OCI-LY1 (cell line): ENCODE measurements at regions not wholly inside any gene's neighbourhood (a gene's known extent, or its start where the extent isn't known, plus 50 kb on each side); places are given as distances from the start of the nearest gene placed in this dataset.
"Not testable (repeated sequence)": the region's sequence is repeated elsewhere in the genome, so short reads cannot be mapped to it uniquely, and the experiment has no call there.

Experiments used
- H2AFZ ChIP-seq: fragments of 200-600 bp; sonication (generic), shearing (Covaris generic); 2 replicates; pipeline ENCODE4 v1.6.0; 2014; ENCODE audit warnings: antibody characterized with exemption, mild to moderate bottlenecking, low read length
- H3F3A ChIP-seq: fragments of 200-600 bp; sonication (generic), shearing (Covaris generic); 2 replicates; pipeline ENCODE4 v1.6.0; 2014; ENCODE audit warnings: mild to moderate bottlenecking, antibody characterized with exemption, low read length, moderate library complexity; ENCODE audit not compliant: insufficient read depth
- H3K27ac ChIP-seq: fragments of 200-600 bp; sonication (generic); 2 replicates; pipeline ENCODE4 v1.5.1; 2014; ENCODE audit warnings: low read length, mixed run types, mild to moderate bottlenecking, low read depth; ENCODE audit not compliant: poor library complexity, severe bottlenecking
- H3K27me3 ChIP-seq: fragments of 200-600 bp; sonication (generic); 2 replicates; pipeline ENCODE4 v1.6.0; 2014; ENCODE audit warnings: antibody characterized with exemption, mild to moderate bottlenecking, low read length, moderate library complexity; ENCODE audit not compliant: insufficient read depth
- H3K36me3 ChIP-seq: fragments of 200-600 bp; sonication (generic); 2 replicates; pipeline ENCODE4 v1.6.1; 2014; ENCODE audit warnings: mild to moderate bottlenecking, antibody characterized with exemption, low read length, moderate library complexity, mixed read lengths; ENCODE audit not compliant: insufficient read depth
- H3K4me1 ChIP-seq: fragments of 200-600 bp; sonication (generic); 2 replicates; pipeline ENCODE4 v1.5.1; 2014; ENCODE audit warnings: mild to moderate bottlenecking, low read length, moderate library complexity; ENCODE audit not compliant: insufficient read depth, severe bottlenecking
- H3K4me2 ChIP-seq: fragments of 200-600 bp; sonication (generic), shearing (Covaris generic); 2 replicates; pipeline ENCODE4 v1.6.1; 2014; ENCODE audit warnings: low read length
- H3K4me3 ChIP-seq: fragments of 200-600 bp; sonication (generic); 2 replicates; pipeline ENCODE4 v1.5.1; 2014; ENCODE audit warnings: low read length, low read depth, mild to moderate bottlenecking, mixed read lengths; ENCODE audit not compliant: poor library complexity, severe bottlenecking
- H3K79me2 ChIP-seq: fragments of 200-600 bp; shearing (Covaris generic); 2 replicates; pipeline ENCODE4 v1.6.1; 2016; ENCODE audit warnings: mixed run types, low read length, mixed read lengths; ENCODE audit not compliant: insufficient read depth
- H3K9ac ChIP-seq: fragments of 200-600 bp; sonication (generic), shearing (Covaris generic); 2 replicates; pipeline ENCODE4 v1.6.1; 2014; ENCODE audit warnings: mild to moderate bottlenecking, low read length, mixed read lengths
- H3K9me2 ChIP-seq: fragments of 200-600 bp; sonication (generic), shearing (Covaris generic); 2 replicates; pipeline ENCODE4 v1.6.1; 2014; ENCODE audit warnings: low read depth, mild to moderate bottlenecking, low read length, mixed read lengths
- H3K9me3 ChIP-seq: fragments of 200-600 bp; shearing (Covaris generic); 2 replicates; pipeline ENCODE4 v1.6.1; 2014; ENCODE audit warnings: low read length, mixed read lengths
- H4K20me1 ChIP-seq: fragments of 200-600 bp; sonication (generic), shearing (Covaris generic); 2 replicates; pipeline ENCODE4 v1.6.0; 2016; ENCODE audit warnings: mild to moderate bottlenecking, low read length; ENCODE audit not compliant: insufficient read depth
- EZH2 ChIP-seq: fragments of 200-600 bp; sonication (generic), shearing (Covaris generic); IDR thresholded peaks from 2 replicates; pipeline ENCODE4 v1.8.0; 2017; ENCODE audit warnings: borderline replicate concordance, mixed run types, mild to moderate bottlenecking, antibody characterized with exemption, low read length, moderate library complexity, mixed read lengths
- TF ChIP-seq, protein P1 (sequence below): fragments of 200-600 bp; sonication (generic), shearing (Covaris generic); IDR thresholded peaks from 2 replicates; pipeline ENCODE4 v1.5.1; 2017; ENCODE audit warnings: mild to moderate bottlenecking, antibody characterized with exemption, low read length, moderate library complexity, mixed read lengths

DNA sequence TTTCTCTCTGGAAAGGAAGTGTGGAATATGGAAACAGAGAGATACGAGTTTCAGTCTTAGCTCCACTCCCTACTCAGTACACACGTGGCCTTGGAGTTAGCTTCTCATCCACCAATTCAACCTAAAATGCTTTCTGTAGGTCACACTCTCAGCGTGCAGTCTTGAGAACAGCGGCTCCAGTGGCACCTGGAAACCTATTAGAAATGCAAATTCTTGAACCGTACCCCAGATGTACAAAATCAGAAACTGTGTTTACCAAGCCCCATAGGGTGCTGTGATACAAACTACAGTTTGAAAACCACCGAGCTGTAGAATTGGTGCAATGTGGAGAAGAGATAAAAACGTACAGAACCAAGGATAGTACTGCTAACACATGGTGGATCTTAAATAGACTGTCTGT lies 91.1 kb upstream of the SP4 start:
- no peaks in the 10 kb centered on the region for H3K27me3 ChIP-seq
- no peak for TF ChIP-seq EZH2
- TF ChIP-seq, protein P1, sequence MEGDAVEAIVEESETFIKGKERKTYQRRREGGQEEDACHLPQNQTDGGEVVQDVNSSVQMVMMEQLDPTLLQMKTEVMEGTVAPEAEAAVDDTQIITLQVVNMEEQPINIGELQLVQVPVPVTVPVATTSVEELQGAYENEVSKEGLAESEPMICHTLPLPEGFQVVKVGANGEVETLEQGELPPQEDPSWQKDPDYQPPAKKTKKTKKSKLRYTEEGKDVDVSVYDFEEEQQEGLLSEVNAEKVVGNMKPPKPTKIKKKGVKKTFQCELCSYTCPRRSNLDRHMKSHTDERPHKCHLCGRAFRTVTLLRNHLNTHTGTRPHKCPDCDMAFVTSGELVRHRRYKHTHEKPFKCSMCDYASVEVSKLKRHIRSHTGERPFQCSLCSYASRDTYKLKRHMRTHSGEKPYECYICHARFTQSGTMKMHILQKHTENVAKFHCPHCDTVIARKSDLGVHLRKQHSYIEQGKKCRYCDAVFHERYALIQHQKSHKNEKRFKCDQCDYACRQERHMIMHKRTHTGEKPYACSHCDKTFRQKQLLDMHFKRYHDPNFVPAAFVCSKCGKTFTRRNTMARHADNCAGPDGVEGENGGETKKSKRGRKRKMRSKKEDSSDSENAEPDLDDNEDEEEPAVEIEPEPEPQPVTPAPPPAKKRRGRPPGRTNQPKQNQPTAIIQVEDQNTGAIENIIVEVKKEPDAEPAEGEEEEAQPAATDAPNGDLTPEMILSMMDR, result no peak
- H2AFZ ChIP-seq, result no peak overlapping the region

DNA sequence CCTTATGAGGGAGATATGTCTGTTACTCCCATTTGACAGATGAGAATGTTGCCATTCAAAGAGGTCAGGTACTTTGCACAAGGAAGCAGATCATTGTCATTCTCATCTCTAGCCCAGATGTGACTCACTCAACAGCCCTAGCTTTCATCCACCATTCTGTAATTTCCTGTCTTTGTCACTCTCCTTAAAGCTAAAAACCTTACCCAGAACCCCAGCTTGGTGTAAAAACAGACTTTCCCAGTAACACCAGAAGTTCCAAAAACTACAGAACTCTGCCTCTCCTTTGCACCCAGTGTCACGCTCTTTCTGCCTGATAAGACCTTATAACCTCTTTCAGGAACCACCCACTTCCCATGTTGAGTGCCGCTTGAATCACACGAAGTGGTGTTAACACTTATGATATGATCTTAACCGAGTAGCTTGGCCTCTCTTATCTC lies 89.1 kb upstream of the SP4 start:
- no peak overlapping the region for H2AFZ ChIP-seq
- no peaks in the 10 kb centered on the region for H3F3A ChIP-seq
- H4K20me1 ChIP-seq, result no peaks in the 10 kb centered on the region
- no peaks in the 10 kb centered on the region for H3K36me3 ChIP-seq
- no peak overlapping the region for H3K27ac ChIP-seq
- no peak overlapping the region for H3K4me2 ChIP-seq
- no peak for TF ChIP-seq EZH2
- H3K4me1 ChIP-seq, result no peaks in the 10 kb centered on the region
- no peaks in the 10 kb centered on the region for H3K9me2 ChIP-seq
- no peak overlapping the region for H3K4me3 ChIP-seq
- H3K9ac ChIP-seq, result no peak overlapping the region
- H3K79me2 ChIP-seq, result no peaks in the 10 kb centered on the region
- H3K27me3 ChIP-seq, result no peaks in the 10 kb centered on the region
- H3K9me3 ChIP-seq, result no peaks in the 10 kb centered on the region

More for the DNA sequence above, 91.1 kb upstream of the SP4 start:
- H3K9me2 ChIP-seq, result no peaks in the 10 kb centered on the region
- H3K4me3 ChIP-seq, result no peak overlapping the region
- no peaks in the 10 kb centered on the region for H3K9me3 ChIP-seq
- no peaks in the 10 kb centered on the region for H3K4me1 ChIP-seq
- H3F3A ChIP-seq, result no peaks in the 10 kb centered on the region
- H3K36me3 ChIP-seq, result no peaks in the 10 kb centered on the region
- no peak overlapping the region for H3K9ac ChIP-seq
- H4K20me1 ChIP-seq, result no peaks in the 10 kb centered on the region
- H3K4me2 ChIP-seq, result no peak overlapping the region
- H3K27ac ChIP-seq, result no peak overlapping the region
- no peaks in the 10 kb centered on the region for H3K79me2 ChIP-seq

DNA sequence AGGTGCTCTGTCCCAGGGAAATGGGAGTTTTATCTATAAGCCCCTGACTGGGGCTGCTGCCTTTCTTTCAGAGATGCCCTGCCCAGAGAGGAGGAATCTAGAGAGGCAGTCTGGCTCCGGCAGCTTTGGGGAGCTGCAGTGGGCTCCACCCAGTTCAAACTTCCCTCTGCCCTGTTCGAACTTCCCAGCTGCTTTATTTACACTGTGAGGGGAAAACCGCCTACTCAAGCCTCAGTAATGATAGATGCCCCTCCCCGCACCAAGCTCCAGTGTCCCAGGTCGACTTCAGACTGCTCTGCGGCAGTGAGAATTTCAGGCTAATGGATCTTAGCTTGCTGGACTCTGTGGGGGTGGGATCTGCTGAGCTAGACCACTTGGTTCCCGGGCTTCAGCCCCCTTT lies 83.0 kb upstream of the SP4 start:
- not testable (repeated sequence) for H3K9me2 ChIP-seq, H3K4me3 ChIP-seq, H3K4me1 ChIP-seq, H3K27ac ChIP-seq, H3F3A ChIP-seq, H3K36me3 ChIP-seq, H4K20me1 ChIP-seq, H3K79me2 ChIP-seq, H3K4me2 ChIP-seq, H3K9me3 ChIP-seq, H3K27me3 ChIP-seq, H2AFZ ChIP-seq, H3K9ac ChIP-seq

DNA sequence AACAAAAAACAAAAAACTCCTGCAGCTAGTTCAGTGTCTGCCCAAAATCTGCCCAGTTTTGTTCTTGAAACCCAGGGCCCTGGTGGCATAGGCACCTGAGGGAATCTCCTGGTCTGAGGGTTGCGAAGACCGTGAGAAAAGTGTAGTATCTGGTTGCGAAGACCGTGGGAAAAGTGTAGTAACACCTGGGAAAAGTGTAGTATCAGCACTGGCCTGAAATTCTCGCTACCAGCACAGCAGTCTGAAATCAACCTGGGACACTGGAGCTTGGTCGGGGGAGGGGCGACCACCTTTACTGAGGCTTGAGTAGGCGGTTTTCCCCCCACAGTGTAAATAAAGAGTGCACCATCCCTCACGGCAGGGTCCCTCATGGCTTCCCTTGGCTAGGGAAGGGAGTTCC lies 82.5 kb upstream of the SP4 start:
- no peak overlapping the region for H2AFZ ChIP-seq

More for the DNA sequence above, 82.5 kb upstream of the SP4 start:
- H3K9me3 ChIP-seq, result no peaks in the 10 kb centered on the region
- no peak overlapping the region for H3K4me3 ChIP-seq
- H3K79me2 ChIP-seq, result no peaks in the 10 kb centered on the region
- no peaks in the 10 kb centered on the region for H3K27me3 ChIP-seq
- H3K9ac ChIP-seq, result no peak overlapping the region
- TF ChIP-seq, protein P1, result no peak
- TF ChIP-seq EZH2, result no peak
- no peak overlapping the region for H3K27ac ChIP-seq
- H3K4me2 ChIP-seq, result no peak overlapping the region
- no peaks in the 10 kb centered on the region for H3K36me3 ChIP-seq
- H3K9me2 ChIP-seq, result no peaks in the 10 kb centered on the region
- H3K4me1 ChIP-seq, result no peaks in the 10 kb centered on the region
- H3F3A ChIP-seq, result no peaks in the 10 kb centered on the region
- H4K20me1 ChIP-seq, result no peaks in the 10 kb centered on the region
